B cell (primary cell): ENCODE measurements at regions not wholly inside any gene's neighbourhood (a gene's known extent, or its start where the extent isn't known, plus 50 kb on each side); places are given as distances from the start of the nearest gene placed in this dataset.

Source experiments
- ATAC-seq: fragments of 200-7000 bp; cut with Tn5 transposase; one replicate; pipeline ENCODE4 v1.10.0; 2021; ENCODE audit warnings: low read depth, mild to moderate bottlenecking, moderate number of reproducible peaks, moderate library complexity
- CTCF ChIA-PET: fragments of 350-600 bp; sonication (Branson Sonifier 250); formaldehyde crosslinking; loops from one replicate; lab custom pipeline; 2021; ENCODE audit warnings: antibody characterized with exemption, inconsistent platforms; lab: Charles Lee
- POLR2A ChIA-PET: fragments of 350-600 bp; sonication (Branson Sonifier 250); formaldehyde crosslinking; loops from one replicate; lab custom pipeline; 2021; ENCODE audit warnings: antibody characterized with exemption; lab: Charles Lee
- DNase-seq: peaks from one replicate; pipeline ENCODE4 v3.0.0; 2013
- H2AFZ ChIP-seq: 2 replicates; pipeline ENCODE4 v1.6.1; 2012; ENCODE audit warnings: mild to moderate bottlenecking, low read depth, low read length; ENCODE audit not compliant: insufficient read depth, poor library complexity, severe bottlenecking
- H3K27ac ChIP-seq, 2 donors: 1 replicate in 1 of 2; 2 replicates in 1 of 2; pipeline ENCODE4 v1.5.1; 2012 to 2013; ENCODE audit warnings: low read length in 2 of 2, mild to moderate bottlenecking in 2 of 2, moderate library complexity in 1 of 2
- H3K27me3 ChIP-seq, 4 experiments: fragments of 200-600 bp in 1 of 4; sonication (generic) in 1 of 4; replicated peaks in 1 of 4; 1 replicate in 2 of 4; 2 replicates in 2 of 4; pipeline versions ENCODE4 v1.6.1 to v1.7.0; 2013 to 2016; ENCODE audit warnings: low read length in 3 of 4, mild to moderate bottlenecking in 2 of 4, mixed read lengths in 1 of 4, moderate library complexity in 1 of 4; ENCODE audit not compliant: insufficient read depth in 4 of 4, control insufficient read depth in 3 of 4; ENCODE audit errors: control extremely low read depth in 1 of 4
- H3K36me3 ChIP-seq, 2 experiments: replicated peaks in 1 of 2; 1 replicate in 1 of 2; 2 replicates in 1 of 2; pipeline versions ENCODE4 v1.6.1 to v1.7.1; 2013; ENCODE audit warnings: low read length in 1 of 2; ENCODE audit not compliant: insufficient read depth in 2 of 2, control insufficient read depth in 1 of 2; ENCODE audit errors: control extremely low read depth in 1 of 2, extremely low read depth in 1 of 2
- H3K4me1 ChIP-seq, 2 donors: fragments of 200-600 bp in 1 of 2; sonication (generic) in 1 of 2; 1 replicate in 1 of 2; 2 replicates in 1 of 2; pipeline versions ENCODE4 v1.5.1 to v1.6.1; 2013 to 2017; ENCODE audit warnings: low read length in 2 of 2; ENCODE audit not compliant: control insufficient read depth in 2 of 2, insufficient read depth in 2 of 2
- H3K4me2 ChIP-seq: replicated peaks from 2 replicates; pipeline ENCODE3; 2012; ENCODE audit warnings: mild to moderate bottlenecking, low read depth, low read length; ENCODE audit not compliant: poor library complexity, severe bottlenecking
- H3K4me3 ChIP-seq, 5 experiments: fragments of 200-600 bp in 1 of 5; sonication (generic) in 1 of 5; 1 replicate in 3 of 5; 2 replicates in 2 of 5; pipeline versions ENCODE4 v1.5.1 to v1.7.0; 2011 to 2016; ENCODE audit warnings: low read length in 4 of 5, mild to moderate bottlenecking in 4 of 5, low read depth in 2 of 5, control low read depth in 1 of 5, moderate library complexity in 1 of 5; ENCODE audit not compliant: insufficient read depth in 1 of 5; ENCODE audit errors: control extremely low read depth in 1 of 5, extremely low read depth in 1 of 5
- H3K79me2 ChIP-seq: fragments of 200-600 bp; sonication (generic); one replicate; pipeline ENCODE4 v1.6.0; 2016; ENCODE audit warnings: low read length; ENCODE audit not compliant: control insufficient read depth, insufficient read depth
- H3K9ac ChIP-seq: fragments of 200-600 bp; sonication (generic); 2 replicates; pipeline ENCODE4 v1.6.1; 2017; ENCODE audit warnings: mild to moderate bottlenecking, low read length, moderate library complexity
- H3K9me3 ChIP-seq, 3 donors: one replicate each; pipeline versions ENCODE4 v1.6.1 to v1.7.1; 2013; ENCODE audit warnings: low read length in 2 of 3; ENCODE audit not compliant: control insufficient read depth in 2 of 3, insufficient read depth in 1 of 3; ENCODE audit errors: control extremely low read depth in 1 of 3
- H4K20me1 ChIP-seq: 2 replicates; pipeline ENCODE4 v1.6.0; 2012; ENCODE audit warnings: mild to moderate bottlenecking, low read length; ENCODE audit not compliant: insufficient read depth, control insufficient read depth, poor library complexity, severe bottlenecking
- H3K27ac Mint-ChIP-seq: one replicate; pipeline ENCODE4 v1.8.0; 2021; ENCODE audit warnings: mixed read lengths
- H3K27me3 Mint-ChIP-seq: one replicate; pipeline ENCODE4 v1.8.0; 2021; ENCODE audit warnings: mixed read lengths
- H3K4me1 Mint-ChIP-seq: one replicate; pipeline ENCODE4 v1.8.0; 2021; ENCODE audit warnings: mixed read lengths
- H3K4me3 Mint-ChIP-seq: one replicate; pipeline ENCODE4 v1.8.0; 2021; ENCODE audit warnings: mixed read lengths
- H3K9me3 Mint-ChIP-seq: one replicate; pipeline ENCODE4 v1.8.0; 2022; ENCODE audit warnings: mixed read lengths; ENCODE audit not compliant: insufficient read depth
- EZH2 ChIP-seq: IDR thresholded peaks from 2 replicates; pipeline ENCODE4 v1.6.1; 2012; ENCODE audit warnings: borderline replicate concordance, low read depth, mild to moderate bottlenecking, moderate library complexity, low read length; ENCODE audit not compliant: insufficient read depth, poor library complexity, severe bottlenecking
- WGBS: methylation state at CpG from one replicate; pipeline ENCODE4 v1.1.5; 2013; ENCODE audit warnings: missing lambda C conversion rate; ENCODE audit not compliant: insufficient coverage; 5-methylcytosine and 5-hydroxymethylcytosine counted together
- intact Hi-C: fragments of 100-400 bp; cut with micrococcal nuclease; formaldehyde crosslinking; loops from one replicate; pipeline ENCODE4 v1.10.0; 2022
- TF ChIP-seq, protein P1 (sequence below): fragments of 200-600 bp; IDR thresholded peaks from one replicate; pipeline ENCODE4 v1.8.0; 2022; ENCODE audit warnings: antibody characterized with exemption, mild to moderate bottlenecking

DNA sequence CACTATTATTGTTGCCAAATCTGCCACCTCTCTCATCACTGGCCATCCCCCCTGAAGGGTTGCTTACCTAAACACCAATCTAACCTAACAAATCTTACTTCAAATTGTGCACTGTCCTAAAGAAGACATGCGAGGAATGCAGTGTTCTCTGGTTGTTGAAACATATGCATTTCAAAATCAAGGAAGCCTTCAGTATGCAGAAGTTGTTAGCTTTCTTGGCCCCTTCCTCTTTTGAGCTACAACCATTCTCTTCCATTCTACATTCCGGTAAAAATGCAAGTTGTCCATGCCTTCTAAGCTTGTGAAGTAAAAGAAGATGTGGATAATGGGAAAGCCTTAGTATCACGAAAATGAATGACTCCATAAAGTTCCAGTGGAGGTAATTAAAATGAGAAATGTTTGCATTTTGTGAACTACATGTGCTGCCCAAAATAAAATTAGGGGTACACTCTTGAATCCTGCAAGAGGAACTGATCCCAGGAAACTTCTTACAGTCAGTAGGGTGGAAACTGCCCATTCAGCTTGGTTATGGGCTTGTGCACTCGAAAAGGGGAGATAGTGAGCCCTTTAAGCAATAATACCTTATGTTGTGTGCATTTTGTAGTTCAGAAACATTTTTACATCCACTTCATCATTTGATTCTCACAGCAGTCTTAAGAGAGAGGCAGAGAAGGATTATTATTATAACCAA lies 77.6 kb upstream of the ADRB2 start:
- ChIA-PET POLR2A (no interaction called here), CTCF (interaction anchor here (1.5 to 27.7 kb wide), 4 partner anchors 9 to 208 kb away, joined by 3 to 753 read pairs (median 100); no protein-coding TSS in a partner anchor)
- H2AFZ ChIP-seq: no peak overlapping the region
- no peaks in the 10 kb centered on the region for H3K27me3 Mint-ChIP-seq
- no peak overlapping the region for H3K4me3 ChIP-seq
- no peak for DNase-seq
- H3K27me3 ChIP-seq: no peaks in the 10 kb centered on the region
- H3K4me2 ChIP-seq: no peak overlapping the region
- no peaks in the 10 kb centered on the region for H3K36me3 ChIP-seq
- WGBS: 80% methylated on average over 1 of the region's 4 CpGs
- TF ChIP-seq, protein P1, sequence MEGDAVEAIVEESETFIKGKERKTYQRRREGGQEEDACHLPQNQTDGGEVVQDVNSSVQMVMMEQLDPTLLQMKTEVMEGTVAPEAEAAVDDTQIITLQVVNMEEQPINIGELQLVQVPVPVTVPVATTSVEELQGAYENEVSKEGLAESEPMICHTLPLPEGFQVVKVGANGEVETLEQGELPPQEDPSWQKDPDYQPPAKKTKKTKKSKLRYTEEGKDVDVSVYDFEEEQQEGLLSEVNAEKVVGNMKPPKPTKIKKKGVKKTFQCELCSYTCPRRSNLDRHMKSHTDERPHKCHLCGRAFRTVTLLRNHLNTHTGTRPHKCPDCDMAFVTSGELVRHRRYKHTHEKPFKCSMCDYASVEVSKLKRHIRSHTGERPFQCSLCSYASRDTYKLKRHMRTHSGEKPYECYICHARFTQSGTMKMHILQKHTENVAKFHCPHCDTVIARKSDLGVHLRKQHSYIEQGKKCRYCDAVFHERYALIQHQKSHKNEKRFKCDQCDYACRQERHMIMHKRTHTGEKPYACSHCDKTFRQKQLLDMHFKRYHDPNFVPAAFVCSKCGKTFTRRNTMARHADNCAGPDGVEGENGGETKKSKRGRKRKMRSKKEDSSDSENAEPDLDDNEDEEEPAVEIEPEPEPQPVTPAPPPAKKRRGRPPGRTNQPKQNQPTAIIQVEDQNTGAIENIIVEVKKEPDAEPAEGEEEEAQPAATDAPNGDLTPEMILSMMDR: no peak
- no peak for TF ChIP-seq EZH2
- peaks cover 2% of the 10 kb centered on the region for H3K9me3 Mint-ChIP-seq
- H3K9me3 ChIP-seq: no peaks in the 10 kb centered on the region
- H3K4me3 Mint-ChIP-seq: no peak overlapping the region
- H3K4me1 Mint-ChIP-seq: peaks cover 12% of the 10 kb centered on the region
- peaks cover 10 to 11% of the 10 kb centered on the region in 2 donors for H3K4me1 ChIP-seq
- H3K27ac ChIP-seq: no peak overlapping the region
- H4K20me1 ChIP-seq: no peaks in the 10 kb centered on the region
- no peak overlapping the region for H3K9ac ChIP-seq
- ATAC-seq: no peak
- H3K27ac Mint-ChIP-seq: no peak overlapping the region
- intact Hi-C loops: no loop called here
- no peaks in the 10 kb centered on the region for H3K79me2 ChIP-seq

DNA sequence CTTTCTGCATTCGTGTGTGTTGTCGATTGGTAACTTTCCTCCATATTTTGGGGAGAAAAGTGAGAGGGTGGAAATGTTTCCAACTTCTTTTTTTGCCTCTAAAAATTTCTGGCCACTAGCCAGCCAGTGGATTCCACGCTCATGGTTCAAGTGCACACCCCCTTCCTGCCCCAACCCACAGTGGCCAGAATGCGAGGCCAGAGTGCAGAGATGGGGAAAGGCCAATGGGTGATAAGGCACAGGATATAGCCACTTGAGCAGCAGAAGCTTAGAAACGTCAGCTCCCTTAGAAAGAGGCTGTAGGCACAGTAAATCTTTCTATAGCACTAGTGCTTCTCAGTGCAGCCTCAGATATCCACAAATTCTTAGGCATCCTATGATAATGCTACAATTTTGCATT lies 75.8 kb upstream of the ADRB2 start:
- H2AFZ ChIP-seq: no peak overlapping the region
- Mint-ChIP-seq H3K4me1 (peaks cover 12% of the 10 kb centered on the region), H3K27ac (no peak overlapping the region), H3K27me3 (no peaks in the 10 kb centered on the region), H3K4me3 (no peak overlapping the region), H3K9me3 (no peaks in the 10 kb centered on the region)
- no peaks in the 10 kb centered on the region for H3K79me2 ChIP-seq
- WGBS: 62% methylated on average over 2 of the region's 5 CpGs
- POLR2A ChIA-PET: no interaction called here
- H3K4me1 ChIP-seq: peaks cover 10 to 11% of the 10 kb centered on the region in 2 donors
- ATAC-seq (no peak), DNase-seq (no peak)
- no peak overlapping the region for H3K4me2 ChIP-seq
- H3K4me3 ChIP-seq: no peak overlapping the region
- no peaks in the 10 kb centered on the region for H4K20me1 ChIP-seq
- no peaks in the 10 kb centered on the region for H3K36me3 ChIP-seq
- CTCF ChIA-PET: interaction anchor here (2.6 to 27.7 kb wide), 4 partner anchors 9 to 207 kb away, joined by 9 to 753 read pairs (median 102); no protein-coding TSS in a partner anchor
- H3K9ac ChIP-seq: no peak overlapping the region
- TF ChIP-seq, protein P1: no peak
- TF ChIP-seq EZH2: no peak
- H3K9me3 ChIP-seq: peaks cover 0 to 5% (median 4%) of the 10 kb centered on the region in 3 donors
- intact Hi-C loops: no loop called here
- H3K27ac ChIP-seq: no peak overlapping the region
- no peaks in the 10 kb centered on the region for H3K27me3 ChIP-seq
